Activated naive CD8-positive, alpha-beta T cell (primary cell): ENCODE measurements at regions not wholly inside any gene's neighbourhood (a gene's known extent, or its start where the extent isn't known, plus 50 kb on each side); places are given as distances from the start of the nearest gene placed in this dataset.

ENCODE experiments used
- H3K27ac Mint-ChIP-seq: one replicate; pipeline ENCODE4 v1.8.0; 2021; ENCODE audit warnings: mixed read lengths
- H3K27me3 Mint-ChIP-seq: one replicate; pipeline ENCODE4 v1.8.0; 2021; ENCODE audit warnings: mixed read lengths
- H3K36me3 Mint-ChIP-seq: one replicate; pipeline ENCODE4 v1.8.0; 2021; ENCODE audit warnings: mixed read lengths
- H3K4me1 Mint-ChIP-seq: one replicate; pipeline ENCODE4 v1.8.0; 2021; ENCODE audit warnings: low read depth, mixed read lengths
- H3K4me3 Mint-ChIP-seq: one replicate; pipeline ENCODE4 v1.8.0; 2021; ENCODE audit warnings: mild to moderate bottlenecking, mixed read lengths
- H3K9me3 Mint-ChIP-seq: one replicate; pipeline ENCODE4 v1.8.0; 2021; ENCODE audit warnings: low read depth, mixed read lengths

GRCh38 chr1:34427170-34427569 is 250.5 kb downstream of the C1orf94 start:
- no peak overlapping the region for H3K27ac Mint-ChIP-seq
- no peak overlapping the region for H3K4me3 Mint-ChIP-seq
- no peaks in the 10 kb centered on the region for H3K9me3 Mint-ChIP-seq
- H3K36me3 Mint-ChIP-seq: no peaks in the 10 kb centered on the region
- H3K27me3 Mint-ChIP-seq: peaks cover 6% of the 10 kb centered on the region
- H3K4me1 Mint-ChIP-seq: no peaks in the 10 kb centered on the region

DNA sequence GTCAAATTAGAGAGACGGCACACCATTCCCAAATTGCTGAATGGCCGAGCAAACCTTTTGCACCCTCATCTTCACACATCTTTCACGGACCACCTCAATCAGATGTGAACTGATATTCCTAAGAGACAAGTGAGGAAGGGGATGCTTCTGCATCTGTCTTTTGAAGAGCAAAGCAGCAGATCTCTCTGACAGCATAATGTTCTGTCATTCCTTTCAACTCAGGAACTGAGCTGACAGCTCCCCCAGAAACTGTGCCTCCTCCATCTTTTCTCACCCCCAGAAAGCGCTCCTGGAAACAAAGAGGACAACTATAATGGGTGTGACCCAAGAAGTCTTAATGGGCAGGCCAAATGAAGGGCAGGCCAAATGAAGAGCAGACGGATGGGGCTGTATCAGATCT is 256.4 kb downstream of the C1orf94 start:
- Mint-ChIP-seq H3K4me1 (no peaks in the 10 kb centered on the region), H3K36me3 (no peaks in the 10 kb centered on the region), H3K4me3 (no peak overlapping the region), H3K27me3 (no peaks in the 10 kb centered on the region), H3K9me3 (no peaks in the 10 kb centered on the region), H3K27ac (no peak overlapping the region)

- H3K9me3 Mint-ChIP-seq: no peaks in the 10 kb centered on the region
- H3K4me3 Mint-ChIP-seq: no peak overlapping the region
- H3K4me1 Mint-ChIP-seq: no peaks in the 10 kb centered on the region
- H3K27me3 Mint-ChIP-seq: peaks cover 4% of the 10 kb centered on the region
- no peak overlapping the region for H3K27ac Mint-ChIP-seq
- H3K36me3 Mint-ChIP-seq: no peaks in the 10 kb centered on the region
Observed at GRCh38 chr1:34436836-34437235, 260.1 kb downstream of the C1orf94 start.

DNA sequence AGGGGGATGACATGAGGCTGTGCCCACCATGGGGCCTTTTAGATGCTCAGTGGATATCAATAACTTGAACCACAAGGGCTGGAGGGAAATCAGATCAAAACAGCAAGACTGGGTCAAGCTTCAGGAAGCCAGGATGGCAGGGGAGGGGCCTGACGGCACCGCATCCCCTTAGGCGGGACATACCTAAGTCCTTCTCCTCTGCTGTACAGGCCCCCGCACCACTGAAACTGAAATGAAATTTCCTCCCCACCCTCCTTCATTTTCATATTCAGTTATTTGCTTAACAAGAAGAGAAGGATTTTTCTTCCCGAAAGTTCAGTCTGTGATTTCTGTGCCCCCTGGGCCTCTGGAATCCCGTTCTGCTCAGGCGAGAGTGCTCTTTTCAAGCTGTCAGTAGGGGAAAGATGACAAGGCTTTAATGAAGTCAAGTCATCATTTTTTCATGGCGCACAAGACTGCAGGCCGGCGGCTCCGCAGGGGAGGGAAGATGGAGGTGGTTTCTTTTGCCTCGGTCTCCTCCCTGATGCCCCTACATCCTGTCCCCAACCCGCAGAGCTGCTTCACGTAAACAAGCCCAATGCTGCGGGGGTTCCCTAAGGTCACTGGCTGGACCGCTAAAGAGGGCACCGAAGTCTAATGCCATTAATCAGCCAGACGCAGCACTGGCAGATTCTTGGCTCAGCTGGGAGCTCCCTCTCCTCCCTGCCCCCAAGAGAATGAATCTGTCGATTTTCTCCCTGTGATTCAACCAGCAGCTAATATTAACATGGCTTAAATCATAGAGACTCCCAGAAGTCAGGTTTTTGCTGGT is 264.8 kb downstream of the C1orf94 start:
- Mint-ChIP-seq H3K36me3 (no peaks in the 10 kb centered on the region), H3K4me3 (no peak overlapping the region), H3K4me1 (no peaks in the 10 kb centered on the region), H3K27me3 (peaks cover 15% of the 10 kb centered on the region), H3K27ac (no peak overlapping the region), H3K9me3 (no peaks in the 10 kb centered on the region)

- H3K4me3 Mint-ChIP-seq: no peak overlapping the region
- no peaks in the 10 kb centered on the region for H3K36me3 Mint-ChIP-seq
- no peaks in the 10 kb centered on the region for H3K4me1 Mint-ChIP-seq
- H3K27ac Mint-ChIP-seq: no peak overlapping the region
- H3K9me3 Mint-ChIP-seq: no peaks in the 10 kb centered on the region
- H3K27me3 Mint-ChIP-seq: peaks cover 14% of the 10 kb centered on the region
Observed at GRCh38 chr1:34444516-34444915, 267.8 kb downstream of the C1orf94 start.

GRCh38 chr1:34450325-34450724 is 273.6 kb downstream of the C1orf94 start:
- Mint-ChIP-seq H3K9me3 (no peaks in the 10 kb centered on the region), H3K27ac (no peak overlapping the region), H3K36me3 (no peaks in the 10 kb centered on the region), H3K4me1 (no peaks in the 10 kb centered on the region), H3K4me3 (no peak overlapping the region), H3K27me3 (peaks cover 10% of the 10 kb centered on the region)

GRCh38 chr1:34452451-34452850 is 275.7 kb downstream of the C1orf94 start:
- no peaks in the 10 kb centered on the region for H3K4me1 Mint-ChIP-seq
- no peaks in the 10 kb centered on the region for H3K36me3 Mint-ChIP-seq
- peaks cover 1% of the 10 kb centered on the region for H3K27me3 Mint-ChIP-seq
- H3K27ac Mint-ChIP-seq: no peak overlapping the region
- H3K9me3 Mint-ChIP-seq: no peaks in the 10 kb centered on the region
- H3K4me3 Mint-ChIP-seq: no peak overlapping the region

GRCh38 chr1:34455121-34455520 is 278.4 kb downstream of the C1orf94 start:
- Mint-ChIP-seq H3K27me3 (peaks cover 2% of the 10 kb centered on the region), H3K36me3 (no peaks in the 10 kb centered on the region), H3K9me3 (no peaks in the 10 kb centered on the region), H3K4me1 (no peaks in the 10 kb centered on the region), H3K27ac (no peak overlapping the region), H3K4me3 (no peak overlapping the region)

GRCh38 chr1:34460193-34460592 is 283.5 kb downstream of the C1orf94 start:
- Mint-ChIP-seq H3K36me3 (no peaks in the 10 kb centered on the region), H3K4me3 (no peak overlapping the region), H3K9me3 (no peaks in the 10 kb centered on the region), H3K27me3 (peaks cover 2% of the 10 kb centered on the region), H3K4me1 (no peaks in the 10 kb centered on the region), H3K27ac (no peak overlapping the region)

DNA sequence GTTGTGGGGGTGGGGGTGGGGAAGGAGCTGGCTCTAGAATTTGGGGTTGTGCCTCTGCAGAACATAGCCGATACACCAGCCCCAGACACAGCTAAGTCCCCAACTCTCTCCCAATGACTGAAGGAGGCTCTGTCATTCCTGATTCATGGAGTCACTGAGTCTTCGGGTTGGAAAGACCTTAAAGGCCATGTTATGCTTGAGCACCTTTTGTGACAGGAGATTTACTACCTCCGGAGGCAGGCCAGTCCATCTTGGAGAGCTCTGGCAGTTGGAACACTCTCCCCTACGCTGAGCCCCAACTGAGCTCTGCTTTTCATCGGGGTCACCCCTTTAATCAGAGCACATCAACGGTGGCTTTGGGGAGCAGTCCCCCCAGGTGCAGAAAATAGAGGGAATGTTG is 284.4 kb upstream of the GJB5 start:
- no peaks in the 10 kb centered on the region for H3K9me3 Mint-ChIP-seq
- H3K4me3 Mint-ChIP-seq: no peak overlapping the region
- H3K27ac Mint-ChIP-seq: no peak overlapping the region
- no peaks in the 10 kb centered on the region for H3K36me3 Mint-ChIP-seq
- H3K4me1 Mint-ChIP-seq: no peaks in the 10 kb centered on the region
- H3K27me3 Mint-ChIP-seq: peaks cover 24% of the 10 kb centered on the region

GRCh38 chr1:34474566-34474965 is 280.3 kb upstream of the GJB5 start:
- H3K27me3 Mint-ChIP-seq: peaks cover 27% of the 10 kb centered on the region
- H3K4me1 Mint-ChIP-seq: no peaks in the 10 kb centered on the region
- no peak overlapping the region for H3K27ac Mint-ChIP-seq
- H3K9me3 Mint-ChIP-seq: no peaks in the 10 kb centered on the region
- H3K4me3 Mint-ChIP-seq: no peak overlapping the region
- H3K36me3 Mint-ChIP-seq: no peaks in the 10 kb centered on the region

- Mint-ChIP-seq H3K4me1 (no peaks in the 10 kb centered on the region), H3K4me3 (no peak overlapping the region), H3K36me3 (no peaks in the 10 kb centered on the region), H3K27me3 (peaks cover 27% of the 10 kb centered on the region), H3K9me3 (no peaks in the 10 kb centered on the region), H3K27ac (no peak overlapping the region)
Observed at GRCh38 chr1:34476371-34476770, 278.5 kb upstream of the GJB5 start.

- Mint-ChIP-seq H3K4me1 (no peaks in the 10 kb centered on the region), H3K9me3 (no peaks in the 10 kb centered on the region), H3K27ac (no peak overlapping the region), H3K36me3 (no peaks in the 10 kb centered on the region), H3K27me3 (peaks cover 23% of the 10 kb centered on the region), H3K4me3 (no peak overlapping the region)
Observed at GRCh38 chr1:34477632-34478141, 277.2 kb upstream of the GJB5 start.

GRCh38 chr1:34478515-34479076 is 276.3 kb upstream of the GJB5 start:
- H3K27me3 Mint-ChIP-seq: peaks cover 21% of the 10 kb centered on the region
- no peak overlapping the region for H3K27ac Mint-ChIP-seq
- H3K36me3 Mint-ChIP-seq: no peaks in the 10 kb centered on the region
- H3K4me1 Mint-ChIP-seq: no peaks in the 10 kb centered on the region
- H3K9me3 Mint-ChIP-seq: no peaks in the 10 kb centered on the region
- no peak overlapping the region for H3K4me3 Mint-ChIP-seq

GRCh38 chr1:34479731-34480130 is 275.1 kb upstream of the GJB5 start:
- H3K9me3 Mint-ChIP-seq: no peaks in the 10 kb centered on the region
- no peaks in the 10 kb centered on the region for H3K36me3 Mint-ChIP-seq
- H3K27ac Mint-ChIP-seq: no peak overlapping the region
- H3K4me3 Mint-ChIP-seq: no peak overlapping the region
- no peaks in the 10 kb centered on the region for H3K4me1 Mint-ChIP-seq
- H3K27me3 Mint-ChIP-seq: peaks cover 18% of the 10 kb centered on the region
